Stimulated activated CD4-positive, alpha-beta T cell treated with anti-CD3 and anti-CD28 coated beads, Interleukin-15, amount 100 ng/mL, for 1 hour (primary cell): ENCODE measurements at regions not wholly inside any gene's neighbourhood (a gene's known extent, or its start where the extent isn't known, plus 50 kb on each side); places are given as distances from the start of the nearest gene placed in this dataset.

Experiments used
- DNase-seq, 2 donors: peaks; one replicate each; pipeline ENCODE4 v3.0.0-alpha.2; 2020; ENCODE audit warnings: low read depth in 1 of 2, low spot score in 1 of 2

DNA sequence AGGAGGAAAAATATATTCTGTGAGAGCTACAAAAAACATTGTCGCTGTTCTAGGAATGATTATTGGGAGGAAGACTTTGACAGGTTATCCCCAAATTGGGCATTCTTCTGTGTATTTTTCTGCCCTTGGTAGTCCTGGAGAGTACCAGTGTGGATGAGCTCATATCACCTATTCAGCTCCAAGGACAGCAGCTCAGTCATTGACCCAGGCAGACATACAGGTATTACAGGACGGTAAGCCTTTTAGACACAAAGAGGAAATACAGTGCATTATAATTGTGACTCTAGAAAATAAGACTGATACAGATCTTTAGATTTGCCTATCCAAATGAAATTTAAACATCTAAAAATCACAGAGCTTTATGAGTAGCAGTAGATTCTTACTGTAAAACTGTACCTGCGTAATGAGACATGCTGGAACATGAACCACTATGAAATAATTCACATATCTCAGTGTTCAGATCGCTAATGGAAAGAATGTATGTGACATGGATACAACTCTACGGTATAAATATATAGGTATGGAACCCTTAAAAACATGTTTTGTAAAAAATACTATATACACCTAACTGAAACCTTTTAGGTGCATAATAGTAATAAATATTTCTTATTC lies 56.0 kb downstream of the PLK2 start:
- DNase-seq: no peak

DNA sequence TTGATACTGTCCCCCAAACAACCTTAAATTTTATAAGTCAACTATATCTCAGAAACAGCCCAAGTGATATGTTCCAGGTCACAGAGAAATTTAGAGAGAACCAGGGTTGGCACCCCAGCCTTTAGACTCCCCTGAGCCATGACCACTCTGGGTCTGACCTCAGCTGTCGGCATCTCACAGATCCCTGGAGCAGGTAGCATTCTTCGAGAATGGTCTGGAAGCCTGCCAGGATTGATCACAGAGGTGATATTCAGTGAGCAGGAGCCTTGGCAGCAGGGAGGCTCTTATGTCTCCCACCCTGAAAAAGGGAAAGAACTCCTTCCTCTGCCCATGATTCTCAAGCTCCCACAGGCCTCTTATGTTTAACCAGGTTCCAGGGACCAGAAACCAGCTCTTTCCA lies 58.2 kb downstream of the PLK2 start:
- no peak for DNase-seq

DNA sequence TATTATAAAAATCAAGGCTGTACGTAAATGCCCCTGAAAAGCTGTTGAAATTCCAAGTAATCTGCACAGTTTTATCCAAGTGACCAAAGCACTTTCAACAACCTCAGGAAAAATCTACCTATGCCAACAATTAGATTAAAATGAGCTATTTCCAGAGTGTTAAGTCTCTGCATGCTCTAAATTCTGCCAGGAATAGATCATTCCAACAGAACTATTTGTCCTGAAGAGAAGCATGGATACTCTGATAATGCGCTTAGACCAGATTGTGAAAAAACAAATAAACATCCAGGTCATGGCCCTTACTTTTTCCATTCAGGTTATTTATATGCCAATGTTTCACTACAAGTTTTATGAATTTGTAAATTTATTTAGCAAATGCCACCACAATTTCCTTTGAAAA lies 59.1 kb downstream of the PLK2 start:
- no peak for DNase-seq

DNA sequence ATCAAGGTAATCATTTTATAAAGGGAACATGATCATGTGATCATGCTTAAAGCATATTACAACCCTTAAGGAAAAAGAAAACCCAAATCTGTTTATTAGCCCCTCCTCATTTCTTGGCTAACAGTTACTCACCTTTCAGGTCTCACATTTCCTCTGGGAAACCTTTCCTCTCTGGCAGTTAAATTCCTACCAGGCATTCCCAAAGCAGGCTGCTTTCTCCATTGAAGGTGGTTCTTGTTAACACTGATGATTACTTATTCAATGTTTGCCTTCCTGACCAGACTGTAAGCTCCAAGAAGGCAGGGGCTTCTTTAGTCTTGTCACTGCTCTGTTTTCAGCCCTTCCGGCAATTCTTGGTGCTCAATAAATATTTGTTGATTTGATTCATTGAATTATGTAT lies 59.9 kb downstream of the PLK2 start:
- DNase-seq: no peak

DNA sequence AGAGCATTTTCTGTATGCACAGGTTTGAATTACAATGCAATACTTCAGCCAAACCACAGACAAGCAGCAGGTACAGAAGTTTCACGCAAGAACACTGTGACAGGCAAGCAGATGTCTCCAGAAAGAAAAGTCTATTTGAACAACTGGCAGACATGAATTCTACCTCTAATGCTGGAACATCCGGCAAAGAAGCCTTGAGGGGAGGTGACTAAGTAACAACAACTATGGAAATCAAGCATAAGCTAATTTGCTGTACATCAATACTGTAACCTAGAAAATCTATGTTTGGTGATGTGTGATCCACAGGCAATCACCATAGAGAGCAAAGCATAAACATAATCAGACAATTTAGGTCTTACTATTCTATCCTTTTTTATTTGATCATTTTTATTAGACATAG lies 65.5 kb downstream of the PLK2 start:
- DNase-seq: no peak

DNA sequence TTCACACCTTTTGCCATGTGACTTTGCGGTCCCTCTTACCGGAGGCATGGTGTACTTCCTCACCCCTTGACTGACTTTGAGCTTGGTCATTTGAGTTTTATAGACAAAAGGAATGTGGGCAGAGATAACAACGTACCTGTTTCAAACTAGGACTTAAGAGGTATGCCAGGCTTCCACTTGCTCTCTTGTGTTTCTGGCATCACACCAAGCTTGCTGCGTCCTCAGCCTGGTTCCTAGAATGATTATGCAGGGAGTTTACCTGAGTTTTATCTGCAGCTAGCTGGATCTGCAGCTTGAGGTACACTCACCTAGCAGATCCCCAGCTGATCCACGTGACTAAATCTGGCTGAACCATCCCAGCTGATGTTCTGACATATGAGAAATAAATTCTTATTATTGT lies 66.2 kb downstream of the PLK2 start:
- no peak for DNase-seq

DNA sequence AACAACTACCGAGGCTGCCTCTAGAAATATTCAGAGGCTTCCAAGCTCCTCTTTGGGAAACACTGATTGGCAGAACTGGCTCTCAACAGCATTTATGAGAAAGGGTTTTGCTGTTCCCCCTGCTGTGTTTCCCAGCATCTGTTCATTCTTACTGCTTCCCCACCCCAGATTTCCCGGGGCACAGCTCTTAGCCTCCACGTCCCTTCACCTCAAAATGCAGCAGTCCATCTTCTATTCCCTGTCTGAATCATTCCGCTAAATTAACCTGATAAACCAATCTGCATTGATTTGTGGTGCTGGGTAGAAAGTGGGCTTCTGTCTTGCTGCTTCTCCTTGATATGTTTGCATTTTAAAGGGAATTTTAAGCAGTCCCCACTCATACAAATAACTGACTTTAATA lies 67.4 kb downstream of the PLK2 start:
- DNase-seq: no peak

DNA sequence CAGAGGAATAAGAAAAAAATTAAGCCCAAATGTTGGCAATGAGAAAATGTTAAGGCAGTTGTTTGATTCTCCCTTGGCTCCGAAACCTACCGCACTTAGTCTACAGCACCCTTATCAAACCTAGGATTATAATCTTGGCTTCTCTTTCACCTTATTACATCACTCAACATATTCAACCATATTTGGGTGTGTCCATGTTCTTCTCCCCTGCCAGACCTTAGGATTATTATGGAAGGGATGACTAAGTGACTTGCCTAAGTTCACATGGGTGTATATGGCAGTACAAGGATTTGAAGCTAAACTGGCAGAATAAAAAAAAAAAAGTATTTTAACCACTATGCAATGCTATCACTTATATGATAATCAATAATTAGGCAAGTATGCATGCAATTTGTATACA lies 76.4 kb downstream of the PLK2 start:
- DNase-seq: no peak

DNA sequence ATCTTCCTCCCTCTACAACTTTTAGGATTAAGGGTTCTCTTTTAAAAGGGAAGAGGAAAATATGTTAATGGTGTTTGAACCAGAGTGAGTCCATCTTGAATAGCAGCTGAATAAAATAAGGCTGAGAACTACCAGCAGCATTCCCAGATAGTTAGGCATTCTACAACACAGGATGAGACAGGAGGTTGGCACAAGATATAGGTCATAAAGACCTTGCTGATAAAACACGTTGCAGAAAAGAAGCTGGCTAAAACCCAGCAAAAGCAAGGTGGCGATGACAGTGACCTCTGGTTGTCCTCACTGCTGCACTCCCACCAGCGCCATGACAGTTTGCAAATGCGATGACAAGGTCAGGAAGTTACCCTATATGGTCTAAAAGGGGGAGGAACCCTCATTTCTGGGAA lies 77.8 kb downstream of the PLK2 start:
- no peak for DNase-seq

DNA sequence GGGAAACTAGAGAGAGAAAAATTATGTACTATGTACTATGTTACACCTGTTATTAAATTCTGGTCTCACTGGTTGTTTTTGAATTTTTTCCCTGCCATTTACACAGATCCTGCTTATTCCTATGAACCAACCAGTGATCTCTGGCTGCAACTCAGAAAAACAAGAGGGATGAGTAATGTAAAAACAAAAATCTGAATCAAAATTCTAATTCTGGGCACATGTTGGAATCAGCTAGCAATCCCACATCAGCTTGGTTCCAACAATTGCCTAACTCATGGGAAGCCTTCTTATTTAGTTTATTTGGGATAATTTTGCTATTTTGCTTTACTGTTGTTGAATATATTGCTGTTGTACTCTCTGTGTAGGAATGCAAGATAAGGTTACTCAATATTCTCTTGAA lies 78.3 kb downstream of the PLK2 start:
- DNase-seq: no peak

DNA sequence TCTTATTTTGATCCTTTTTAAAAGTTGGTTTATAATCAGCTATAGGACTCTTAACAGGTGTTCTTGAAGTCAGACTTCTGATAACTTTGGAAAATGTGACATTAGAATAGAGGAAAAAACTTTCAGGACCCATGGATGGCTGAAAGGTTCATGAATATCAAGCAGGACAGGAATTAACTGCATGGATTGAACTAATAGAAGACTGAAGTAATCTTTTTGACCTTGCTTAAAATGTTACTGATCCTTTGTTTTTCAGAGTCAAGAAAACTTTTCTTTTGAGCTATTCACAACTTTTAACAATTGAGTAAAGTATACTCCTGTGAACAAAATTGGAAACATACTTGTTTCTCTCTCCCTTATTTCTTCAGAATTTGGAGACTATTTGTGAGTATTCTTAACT lies 79.2 kb downstream of the PLK2 start:
- DNase-seq: no peak

DNA sequence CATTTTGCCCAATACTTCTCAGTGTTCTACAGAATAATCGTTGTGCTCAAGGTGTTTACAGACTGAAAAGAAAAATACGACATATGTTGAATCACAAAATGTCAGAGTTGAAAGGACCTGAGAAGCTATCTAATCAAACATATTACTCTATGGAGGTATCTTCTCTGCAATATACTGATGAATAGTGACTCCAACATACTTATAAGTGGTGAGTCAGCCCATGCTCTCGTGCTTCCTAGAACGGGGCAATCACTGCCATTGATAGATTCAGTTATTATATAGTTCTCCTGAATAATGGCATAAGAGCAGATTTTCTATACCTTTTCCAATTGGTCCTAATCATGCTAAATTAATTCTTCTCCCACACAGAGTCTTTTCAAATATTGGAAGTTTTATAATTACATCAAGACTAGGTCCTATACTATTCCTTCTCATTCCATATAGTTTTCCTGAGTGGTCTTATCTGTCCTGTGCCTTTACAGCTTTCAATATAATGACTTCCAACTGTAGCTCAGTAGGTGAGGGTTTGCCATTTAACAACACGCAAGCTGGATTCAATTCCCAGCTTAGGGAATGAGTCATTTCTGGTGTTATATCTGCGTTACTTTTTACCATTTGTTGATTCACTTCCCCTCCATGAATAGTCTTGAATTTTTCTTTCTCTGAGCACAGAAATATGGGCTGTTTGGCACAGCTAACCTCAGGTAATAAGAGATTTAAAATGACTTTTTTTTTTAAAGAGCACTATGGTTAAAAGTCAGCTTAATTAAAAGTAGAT lies 81.1 kb downstream of the PLK2 start:
- no peak for DNase-seq

DNA sequence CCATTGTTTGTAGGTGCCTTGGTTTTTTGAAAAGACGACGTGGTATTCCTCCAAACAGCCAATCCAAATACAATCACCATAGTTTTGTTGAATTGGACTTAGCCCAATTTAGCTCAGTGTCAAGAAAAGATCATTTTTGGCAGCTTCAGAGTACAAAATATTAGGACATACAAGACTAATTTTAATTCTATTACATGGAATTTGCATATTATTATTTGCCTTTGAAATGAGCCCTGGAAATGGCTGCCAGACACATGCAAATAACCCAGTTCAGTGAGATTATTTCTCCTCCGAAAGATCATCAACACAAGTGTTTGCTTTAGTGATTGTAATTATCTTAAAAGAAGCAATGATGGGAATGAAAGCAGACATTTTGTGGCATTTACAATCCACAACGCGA lies 89.3 kb downstream of the PLK2 start:
- no peak for DNase-seq

DNA sequence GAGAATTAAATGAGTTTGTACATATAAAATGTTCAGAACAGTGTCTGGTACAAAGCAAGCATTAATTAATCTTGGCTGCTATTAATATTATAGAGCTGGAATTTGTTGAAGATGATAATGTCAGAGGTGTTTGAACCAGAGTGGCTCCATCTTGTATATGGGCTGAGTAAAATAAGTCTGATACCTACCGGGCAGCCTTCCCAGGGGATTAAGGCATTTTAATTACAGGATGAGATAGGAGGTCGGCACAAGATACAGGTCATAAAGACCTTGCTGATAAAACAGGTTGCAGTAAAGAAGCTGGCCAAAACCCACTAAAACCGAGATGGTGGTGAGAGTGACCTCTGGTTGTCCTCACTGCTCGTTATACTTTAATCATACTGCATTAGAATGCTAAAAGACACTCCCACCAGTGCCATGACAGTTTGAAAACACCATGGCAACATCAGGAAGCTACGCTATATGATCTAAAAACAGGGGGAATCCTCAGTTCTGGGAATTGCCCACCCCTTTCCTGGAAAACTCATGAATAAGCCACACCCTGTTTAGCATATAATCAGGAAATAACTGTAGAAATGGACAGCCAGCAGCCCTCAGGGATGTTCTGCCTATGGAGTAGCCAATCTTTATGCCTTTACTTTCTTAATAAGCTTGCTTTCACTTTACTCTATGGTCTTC lies 90.2 kb downstream of the PLK2 start:
- DNase-seq: no peak

DNA sequence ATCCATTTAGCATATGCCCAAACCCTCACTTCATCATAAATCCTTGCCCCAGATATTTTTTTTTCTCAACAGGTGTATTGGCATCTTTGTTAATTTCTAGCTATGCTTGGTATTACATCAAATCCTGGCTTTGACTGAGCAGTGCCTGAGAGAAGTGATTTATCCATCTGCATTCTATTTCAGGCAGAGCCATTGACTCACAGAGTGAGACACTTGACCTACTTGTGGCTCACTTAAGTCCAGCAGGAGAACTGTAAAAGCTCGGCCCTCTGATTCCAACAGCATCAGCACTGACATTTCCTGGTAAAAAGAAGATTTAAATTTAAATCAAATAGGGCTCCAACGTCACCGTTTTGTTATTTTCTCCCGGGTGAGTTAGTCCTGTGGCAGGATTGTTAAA lies 93.4 kb downstream of the PLK2 start:
- DNase-seq: no peak

DNA sequence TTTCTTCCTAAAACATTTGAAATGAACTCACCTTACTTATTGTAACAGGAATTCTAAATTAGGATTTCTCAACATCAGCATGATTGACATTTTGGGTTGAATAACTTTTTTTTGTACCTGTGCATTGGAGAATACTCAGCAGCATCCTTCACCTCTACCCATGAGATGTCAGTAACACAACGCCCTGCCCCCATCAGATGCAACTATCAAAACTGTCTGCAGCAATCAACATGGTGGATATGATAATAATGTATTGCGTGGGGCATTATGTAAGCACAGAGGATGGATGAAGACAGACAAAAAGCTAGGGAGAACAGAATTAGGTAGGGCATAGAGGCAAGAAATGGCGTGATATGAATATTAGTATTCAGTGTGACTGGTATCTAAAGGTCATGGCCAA lies 94.1 kb downstream of the PLK2 start:
- no peak for DNase-seq

DNA sequence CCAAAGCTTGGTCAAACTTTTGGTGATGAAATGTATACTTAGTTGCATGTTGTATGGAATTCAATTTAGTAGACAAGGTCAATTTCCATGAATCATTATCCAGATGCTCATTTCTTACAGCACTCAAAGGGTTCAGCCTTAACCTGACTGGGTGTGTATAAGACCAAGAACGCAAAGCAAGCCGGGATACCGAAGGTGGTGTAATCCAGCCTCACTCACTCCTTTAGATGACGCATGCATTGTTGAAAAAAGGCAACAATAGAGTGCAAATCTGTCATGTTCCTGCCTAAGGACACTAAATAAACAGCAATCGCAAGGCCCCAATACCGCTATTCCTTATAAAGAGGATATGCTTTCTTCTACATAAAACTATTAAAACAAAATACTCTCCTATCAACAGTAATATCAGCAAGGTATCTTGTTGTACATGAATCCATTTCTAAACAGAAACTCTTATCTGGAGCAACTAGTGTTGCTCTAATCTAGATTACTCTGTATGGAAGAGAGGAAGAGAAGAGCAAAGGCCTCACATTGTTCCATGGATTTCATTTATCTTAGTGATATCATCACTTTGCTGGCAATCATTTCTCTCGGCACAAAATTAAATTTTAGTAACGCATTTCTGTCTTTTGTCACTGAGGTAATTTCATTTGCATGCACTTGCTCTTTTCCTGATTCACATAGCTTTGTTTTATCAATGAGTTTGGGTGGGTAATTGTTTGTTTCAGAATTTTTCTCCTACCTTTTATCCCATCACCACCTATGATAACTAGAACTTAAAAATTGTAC lies 96.2 kb downstream of the PLK2 start:
- DNase-seq: no peak

DNA sequence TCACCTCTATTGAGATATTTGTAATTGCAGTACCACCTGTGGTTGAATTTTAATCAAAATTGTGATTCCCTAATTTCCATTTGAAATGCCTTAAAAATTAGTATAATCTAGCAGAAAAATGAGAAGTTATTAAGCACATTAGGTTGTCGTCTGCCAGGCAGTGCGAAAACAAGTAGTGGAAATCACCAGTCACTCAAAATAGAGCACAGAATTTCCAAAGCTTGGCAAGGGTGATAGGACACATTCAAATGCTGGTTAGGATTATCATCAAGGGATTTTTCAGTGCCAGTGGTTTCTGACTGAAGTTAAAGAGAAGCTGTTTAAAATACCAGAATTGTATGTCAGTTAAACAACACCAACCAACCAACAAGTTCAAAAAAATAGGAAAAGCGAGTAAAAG lies 97.8 kb downstream of the PLK2 start:
- DNase-seq: no peak

DNA sequence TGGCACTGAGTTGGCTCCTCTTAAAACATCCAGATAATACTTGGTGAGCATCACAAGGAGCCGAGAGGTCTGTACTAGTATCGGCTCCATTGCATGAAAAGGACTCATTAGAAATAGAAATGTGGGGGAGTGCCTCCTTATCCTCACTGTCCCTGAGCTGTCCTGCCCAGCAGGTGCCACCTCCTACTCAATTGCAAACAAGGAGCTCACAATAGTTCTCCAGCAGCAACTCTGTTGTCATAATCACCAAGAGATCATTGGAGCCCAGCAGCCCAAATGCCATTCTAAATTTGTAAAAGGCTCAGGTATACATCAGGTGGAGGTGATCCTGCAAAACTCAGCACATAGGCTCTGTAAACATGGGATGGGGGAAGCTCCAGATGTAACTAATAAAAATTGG lies 99.1 kb downstream of the PLK2 start:
- DNase-seq: no peak

DNA sequence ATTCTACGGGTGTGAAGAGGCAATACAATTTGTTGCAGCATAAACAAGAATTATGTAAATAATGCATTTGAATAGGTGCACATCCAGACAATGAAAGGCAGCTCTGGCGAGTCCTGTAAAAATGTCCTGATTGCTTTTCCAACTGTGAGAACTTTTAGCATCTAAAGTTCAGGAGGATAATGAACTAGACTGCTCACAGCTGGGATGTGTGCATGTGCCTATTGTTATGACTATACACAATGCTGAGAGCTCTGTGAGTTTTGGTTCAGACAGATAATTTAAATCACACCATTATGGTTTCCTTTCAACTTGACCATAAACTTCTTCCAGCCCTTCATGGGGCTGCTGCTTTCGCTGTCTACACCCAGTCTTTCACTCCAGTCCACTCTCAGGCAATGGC lies 99.9 kb downstream of the PLK2 start:
- DNase-seq: no peak

DNA sequence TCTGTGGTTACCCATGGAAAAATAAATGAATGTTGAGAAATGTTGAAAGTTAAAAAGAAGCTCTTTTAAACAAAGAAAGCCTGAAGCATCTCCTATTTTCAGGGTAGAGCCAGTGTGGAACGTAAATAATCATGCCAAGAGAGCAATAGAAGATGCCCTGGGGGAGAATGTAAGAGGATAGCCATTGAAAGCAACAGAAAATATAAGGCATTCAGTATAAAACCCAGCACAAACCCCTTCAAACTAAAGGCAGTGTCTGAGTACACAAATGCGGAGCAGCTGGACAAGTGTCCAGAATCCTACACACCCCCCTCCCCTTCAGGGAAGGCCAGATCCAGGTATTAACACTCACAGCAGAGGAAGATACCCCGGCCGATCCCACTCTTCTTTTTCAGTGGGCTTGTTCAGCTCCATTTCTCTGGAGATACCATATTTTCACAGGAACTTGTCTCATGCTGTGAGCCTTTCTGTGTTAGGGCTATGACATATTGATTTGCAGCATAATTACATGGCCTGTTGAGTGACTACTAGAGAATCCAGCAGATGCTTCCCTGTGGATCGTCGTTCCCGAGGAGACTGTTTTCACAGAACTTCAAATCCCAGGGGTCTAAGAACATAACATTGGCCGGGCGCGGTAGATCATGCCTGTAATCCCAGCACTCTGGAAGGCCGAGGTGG lies 101.2 kb downstream of the PLK2 start:
- DNase-seq: no peak
